Skeletal muscle satellite cell (primary cell): ENCODE measurements at regions not wholly inside any gene's neighbourhood (a gene's known extent, or its start where the extent isn't known, plus 50 kb on each side); places are given as distances from the start of the nearest gene placed in this dataset.

Source experiments
- H3K27me3 ChIP-seq: 2 replicates; pipeline ENCODE4 v1.7.0; 2013; ENCODE audit warnings: low read length; ENCODE audit not compliant: control insufficient read depth, insufficient read depth
- H3K36me3 ChIP-seq: 2 replicates; pipeline ENCODE4 v1.7.0; 2013; ENCODE audit warnings: mild to moderate bottlenecking, control low read depth, low read length; ENCODE audit not compliant: insufficient read depth
- H3K4me1 ChIP-seq: 2 replicates; pipeline ENCODE4 v1.7.0; 2013; ENCODE audit warnings: low read length; ENCODE audit not compliant: control insufficient read depth, insufficient read depth
- H3K4me2 ChIP-seq: 2 replicates; pipeline ENCODE4 v1.7.0; 2013; ENCODE audit warnings: mild to moderate bottlenecking, low read length
- H3K4me3 ChIP-seq: 2 replicates; pipeline ENCODE4 v1.7.0; 2013; ENCODE audit warnings: low read length
- H3K9ac ChIP-seq: 2 replicates; pipeline ENCODE4 v1.7.0; 2013; ENCODE audit warnings: mild to moderate bottlenecking, low read depth, low read length, moderate library complexity
- H3K9me3 ChIP-seq: replicated peaks from 2 replicates; pipeline ENCODE4 v1.7.0; 2013; ENCODE audit warnings: mild to moderate bottlenecking, control low read depth, low read length

GRCh38 chr2:16118611-16119590, 178.6 kb downstream of the MYCN start:
- Histone ChIP-seq H3K27me3 (no peaks in the 10 kb centered on the region), H3K4me2 (no peak overlapping the region), H3K9me3 (peaks cover 4% of the 10 kb centered on the region), H3K9ac (no peak overlapping the region), H3K4me1 (no peaks in the 10 kb centered on the region), H3K36me3 (no peaks in the 10 kb centered on the region), H3K4me3 (no peak overlapping the region)

- H3K4me1 ChIP-seq, result no peaks in the 10 kb centered on the region
- no peak overlapping the region for H3K4me2 ChIP-seq
- no peak overlapping the region for H3K9ac ChIP-seq
- no peaks in the 10 kb centered on the region for H3K36me3 ChIP-seq
- H3K27me3 ChIP-seq, result no peaks in the 10 kb centered on the region
- no peak overlapping the region for H3K4me3 ChIP-seq
- peaks cover 4% of the 10 kb centered on the region for H3K9me3 ChIP-seq
These were observed 177.7 kb downstream of the MYCN start for GRCh38 chr2:16117791-16118610.

GRCh38 chr2:16117021-16117700, 176.8 kb downstream of the MYCN start:
- Histone ChIP-seq H3K4me3 (no peak overlapping the region), H3K36me3 (no peaks in the 10 kb centered on the region), H3K9ac (no peak overlapping the region), H3K27me3 (no peaks in the 10 kb centered on the region), H3K9me3 (peaks cover 7% of the 10 kb centered on the region), H3K4me2 (no peak overlapping the region), H3K4me1 (no peaks in the 10 kb centered on the region)

- Histone ChIP-seq H3K9ac (no peak overlapping the region), H3K4me3 (no peak overlapping the region), H3K27me3 (no peaks in the 10 kb centered on the region), H3K4me1 (no peaks in the 10 kb centered on the region), H3K36me3 (no peaks in the 10 kb centered on the region), H3K9me3 (peaks cover 7% of the 10 kb centered on the region), H3K4me2 (no peak overlapping the region)
These were observed 175.8 kb downstream of the MYCN start for GRCh38 chr2:16115881-16116830.

- H3K27me3 ChIP-seq, result no peaks in the 10 kb centered on the region
- H3K9ac ChIP-seq, result no peak overlapping the region
- no peaks in the 10 kb centered on the region for H3K4me1 ChIP-seq
- H3K36me3 ChIP-seq, result no peaks in the 10 kb centered on the region
- H3K9me3 ChIP-seq, result peaks cover 7% of the 10 kb centered on the region
- H3K4me2 ChIP-seq, result no peak overlapping the region
- no peak overlapping the region for H3K4me3 ChIP-seq
These were observed 174.9 kb downstream of the MYCN start for GRCh38 chr2:16115291-16115690.

GRCh38 chr2:16114836-16115235, 174.5 kb downstream of the MYCN start:
- Histone ChIP-seq H3K4me2 (no peak overlapping the region), H3K9me3 (peaks cover 7% of the 10 kb centered on the region)

GRCh38 chr2:16114070-16114469, 173.7 kb downstream of the MYCN start:
- Histone ChIP-seq H3K27me3 (no peaks in the 10 kb centered on the region), H3K9me3 (peaks cover 7% of the 10 kb centered on the region), H3K9ac (no peak overlapping the region), H3K4me2 (no peak overlapping the region), H3K4me1 (no peaks in the 10 kb centered on the region), H3K4me3 (no peak overlapping the region), H3K36me3 (no peaks in the 10 kb centered on the region)

More at GRCh38 chr2:16114836-16115235, 174.5 kb downstream of the MYCN start:
- no peaks in the 10 kb centered on the region for H3K27me3 ChIP-seq
- no peak overlapping the region for H3K4me3 ChIP-seq
- H3K9ac ChIP-seq, result no peak overlapping the region
- no peaks in the 10 kb centered on the region for H3K4me1 ChIP-seq
- H3K36me3 ChIP-seq, result no peaks in the 10 kb centered on the region

GRCh38 chr2:16113568-16113967, 173.2 kb downstream of the MYCN start:
- Histone ChIP-seq H3K4me3 (no peak overlapping the region), H3K36me3 (no peaks in the 10 kb centered on the region), H3K9ac (no peak overlapping the region), H3K27me3 (no peaks in the 10 kb centered on the region), H3K9me3 (peaks cover 11% of the 10 kb centered on the region), H3K4me1 (no peaks in the 10 kb centered on the region), H3K4me2 (no peak overlapping the region)

GRCh38 chr2:16112972-16113560, 172.7 kb downstream of the MYCN start:
- H3K36me3 ChIP-seq, result no peaks in the 10 kb centered on the region

GRCh38 chr2:16112251-16112971, 172.1 kb downstream of the MYCN start:
- Histone ChIP-seq H3K36me3 (no peaks in the 10 kb centered on the region), H3K4me3 (no peak overlapping the region), H3K4me2 (no peak overlapping the region), H3K27me3 (no peaks in the 10 kb centered on the region), H3K9ac (no peak overlapping the region), H3K4me1 (no peaks in the 10 kb centered on the region), H3K9me3 (peaks cover 11% of the 10 kb centered on the region)

More at GRCh38 chr2:16112972-16113560, 172.7 kb downstream of the MYCN start:
- Histone ChIP-seq H3K9me3 (peaks cover 11% of the 10 kb centered on the region), H3K4me2 (no peak overlapping the region), H3K4me3 (no peak overlapping the region), H3K4me1 (no peaks in the 10 kb centered on the region), H3K27me3 (no peaks in the 10 kb centered on the region), H3K9ac (no peak overlapping the region)
